ENCODE measurements at regions not wholly inside any gene's neighbourhood (a gene's known extent, or its start where the extent isn't known, plus 50 kb on each side); places are given as distances from the start of the nearest gene placed in this dataset.
"Not testable (repeated sequence)": the region's sequence is repeated elsewhere in the genome, so short reads cannot be mapped to it uniquely, and the experiment has no call there.

GRCh38 chr7:93027044-93027443 is 90.7 kb downstream of the SAMD9 start:
- no peak for FAIRE-seq
- TF ChIP-seq POLR2A (IDR thresholded peaks at IDR 0.05; ENCODE audit: low read depth, low read length): no peak
- no peak for DNase-seq (ENCODE audit: insufficient read length, low spot score)

DNA sequence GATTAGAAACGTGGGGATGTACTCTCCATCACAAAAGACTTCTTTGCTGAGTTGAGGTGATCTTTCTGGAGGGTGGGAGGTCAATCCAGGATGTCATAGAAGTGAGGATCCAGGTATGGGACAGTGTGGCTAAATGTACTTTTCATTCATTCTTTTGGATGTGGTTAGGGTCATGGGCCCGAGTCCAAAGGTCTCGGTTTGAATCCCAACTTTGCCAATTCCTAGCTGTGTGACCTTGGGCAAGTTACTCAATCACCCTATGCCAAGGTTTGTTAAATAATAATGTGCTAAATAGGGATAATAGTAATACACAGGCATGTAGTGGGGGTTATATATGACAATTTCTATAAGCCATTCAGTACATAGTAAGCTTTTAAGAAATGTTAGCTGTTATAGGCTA is 91.4 kb downstream of the SAMD9 start:
- TF ChIP-seq POLR2A (IDR thresholded peaks at IDR 0.05; ENCODE audit: low read depth, low read length): no peak
- no peak for FAIRE-seq
- no peak for DNase-seq (ENCODE audit: insufficient read length, low spot score)

GRCh38 chr7:93025389-93025788 is 92.4 kb downstream of the SAMD9 start:
- TF ChIP-seq POLR2A (IDR thresholded peaks at IDR 0.05; ENCODE audit: low read depth, low read length): no peak
- no peak for DNase-seq (ENCODE audit: insufficient read length, low spot score)
- no peak for FAIRE-seq

- not testable (repeated sequence) for DNase-seq (ENCODE audit: insufficient read length, low spot score); FAIRE-seq
These were observed 94.8 kb downstream of the SAMD9 start for GRCh38 chr7:93022931-93023478.

GRCh38 chr7:93021748-93022147 is 96.0 kb downstream of the SAMD9 start:
- no peak for FAIRE-seq
- DNase-seq (ENCODE audit: insufficient read length, low spot score): no peak
- no peak for TF ChIP-seq POLR2A (IDR thresholded peaks at IDR 0.05; ENCODE audit: low read depth, low read length)

DNA sequence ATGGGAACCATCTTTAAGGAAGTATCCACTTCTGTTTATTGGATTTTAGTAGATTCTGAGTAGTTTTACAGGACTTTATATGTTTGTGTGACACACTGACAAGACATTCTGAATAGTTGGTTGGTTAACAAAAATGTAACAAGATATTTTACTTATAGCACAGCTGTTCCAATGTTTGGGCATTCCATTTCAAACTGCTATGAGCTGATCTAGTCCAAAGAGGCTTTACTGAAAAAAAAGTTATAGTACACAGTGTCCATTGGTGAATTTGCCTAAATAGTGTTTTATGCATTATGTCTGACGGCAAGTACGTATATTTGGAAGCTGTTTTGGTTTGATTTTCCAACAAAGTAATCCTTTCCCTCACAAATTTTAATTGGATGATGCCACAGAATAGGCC is 99.1 kb downstream of the SAMD9 start:
- FAIRE-seq: no peak
- TF ChIP-seq POLR2A (IDR thresholded peaks at IDR 0.05; ENCODE audit: low read depth, low read length): no peak
- DNase-seq (ENCODE audit: insufficient read length, low spot score): no peak

- no peak for TF ChIP-seq POLR2A (IDR thresholded peaks at IDR 0.05; ENCODE audit: low read depth, low read length)
- DNase-seq (ENCODE audit: insufficient read length, low spot score): no peak
- FAIRE-seq: no peak
These were observed 100.9 kb downstream of the SAMD9 start for GRCh38 chr7:93016681-93017381.

DNA sequence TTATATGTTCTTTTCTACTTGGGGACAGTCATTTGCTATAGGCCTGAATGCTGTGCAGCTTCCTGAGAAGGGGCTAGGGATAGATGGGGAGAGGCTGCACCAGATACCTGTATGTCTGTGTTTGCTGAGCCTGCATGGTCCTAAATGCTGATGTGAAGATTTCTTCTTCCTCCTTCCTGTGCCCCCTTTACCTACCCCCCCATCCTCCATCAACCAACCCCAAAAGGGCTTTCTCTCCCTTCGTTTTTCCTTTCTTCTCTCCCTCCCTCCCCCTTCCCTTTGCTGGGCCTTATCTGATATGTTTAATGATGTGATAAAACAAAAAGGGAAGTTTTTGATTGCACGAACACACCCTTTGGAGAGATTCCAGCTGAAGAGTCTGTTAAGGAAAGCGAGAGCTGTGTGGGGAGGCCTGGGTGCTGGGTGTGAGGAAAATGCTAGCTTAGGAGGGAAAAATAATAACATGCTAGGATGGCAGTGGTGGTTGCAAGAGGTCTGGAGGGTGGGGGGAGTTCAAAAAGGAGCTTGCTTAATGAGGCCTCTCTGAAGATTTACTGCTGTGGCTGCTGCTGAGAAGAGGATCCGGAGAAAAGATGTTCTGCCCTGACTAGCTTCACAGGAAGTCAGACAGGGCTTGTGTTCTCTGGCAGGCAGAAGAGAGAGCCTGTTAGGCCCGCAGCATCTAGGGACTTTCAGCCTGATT is 101.8 kb downstream of the SAMD9 start:
- DNase-seq (ENCODE audit: insufficient read length, low spot score): no peak
- no peak for FAIRE-seq

DNA sequence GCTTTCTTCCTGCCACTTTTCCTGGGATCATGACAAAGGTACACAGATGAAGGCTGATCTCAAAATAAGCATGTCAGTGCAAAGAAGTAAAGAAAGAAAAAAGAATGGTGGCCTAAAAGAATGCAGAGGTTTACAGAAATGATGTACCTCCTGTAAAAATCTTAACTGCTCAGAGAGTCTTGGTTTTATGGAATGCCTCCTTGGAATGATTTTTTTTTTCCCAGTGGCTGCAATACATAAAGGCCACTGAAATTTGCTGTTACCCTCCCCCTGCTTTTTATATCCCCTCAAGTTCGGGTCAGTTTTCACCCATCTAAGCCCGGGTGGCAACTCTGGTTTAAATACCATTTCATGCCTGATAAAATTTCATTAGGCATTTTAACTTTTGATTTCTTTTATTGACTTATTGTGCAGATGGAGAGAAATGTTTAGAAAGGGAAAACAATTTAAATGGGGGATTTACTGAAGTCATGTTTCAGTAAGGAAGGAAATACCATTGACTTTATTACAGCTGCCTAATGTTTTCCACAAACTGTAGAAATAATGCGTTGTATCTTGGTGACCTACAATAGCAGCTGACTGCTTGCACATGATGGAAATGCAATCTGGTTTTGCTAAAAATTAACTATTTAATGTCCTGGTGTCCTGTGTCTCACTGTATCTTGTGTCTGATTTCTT is 102.5 kb downstream of the SAMD9 start:
- DNase-seq (ENCODE audit: insufficient read length, low spot score) (no peak), FAIRE-seq (no peak)
- no peak for TF ChIP-seq POLR2A (IDR thresholded peaks at IDR 0.05; ENCODE audit: low read depth, low read length)

More for the DNA sequence above, 101.8 kb downstream of the SAMD9 start:
- no peak for TF ChIP-seq POLR2A (IDR thresholded peaks at IDR 0.05; ENCODE audit: low read depth, low read length)

- DNase-seq (ENCODE audit: insufficient read length, low spot score): no peak
- no peak for FAIRE-seq
- no peak for TF ChIP-seq POLR2A (IDR thresholded peaks at IDR 0.05; ENCODE audit: low read depth, low read length)
These were observed 103.4 kb downstream of the SAMD9 start for GRCh38 chr7:93014410-93014809.

- FAIRE-seq (no peak), DNase-seq (ENCODE audit: insufficient read length, low spot score) (no peak)
- TF ChIP-seq POLR2A (IDR thresholded peaks at IDR 0.05; ENCODE audit: low read depth, low read length): no peak
These were observed 104.2 kb downstream of the SAMD9 start for GRCh38 chr7:93013446-93014061.

GRCh38 chr7:93011351-93012294 is 106.2 kb downstream of the SAMD9 start:
- TF ChIP-seq POLR2A (IDR thresholded peaks at IDR 0.05; ENCODE audit: low read depth, low read length): no peak
- FAIRE-seq: peak; percentile 86
- DNase-seq (ENCODE audit: insufficient read length, low spot score): peak; percentile 13

GRCh38 chr7:93008833-93009232 is 108.9 kb downstream of the SAMD9 start:
- DNase-seq (ENCODE audit: insufficient read length, low spot score) (no peak), FAIRE-seq (no peak)
- no peak for TF ChIP-seq POLR2A (IDR thresholded peaks at IDR 0.05; ENCODE audit: low read depth, low read length)
